CD8-positive, alpha-beta memory T cell (primary cell): ENCODE measurements at regions not wholly inside any gene's neighbourhood (a gene's known extent, or its start where the extent isn't known, plus 50 kb on each side); places are given as distances from the start of the nearest gene placed in this dataset.

Source experiments
- CTCF ChIA-PET: fragments of 350-600 bp; sonication (Branson Sonifier 250); formaldehyde crosslinking; loops from one replicate; lab custom pipeline; 2021; ENCODE audit warnings: antibody characterized with exemption; lab: Charles Lee
- POLR2A ChIA-PET: fragments of 350-600 bp; sonication (Branson Sonifier 250); formaldehyde crosslinking; loops from one replicate; lab custom pipeline; 2021; ENCODE audit warnings: antibody characterized with exemption; lab: Charles Lee
- DNase-seq, 5 donors: peaks; one replicate each; pipeline versions ENCODE4 v3.0.0 to v3.0.0-alpha.2; 2020 to 2022; ENCODE audit warnings: mixed read lengths in 1 of 5
- H3K27ac ChIP-seq: one replicate; pipeline ENCODE4 v1.7.0; 2013; ENCODE audit warnings: low read depth, mild to moderate bottlenecking, low read length, moderate library complexity
- H3K27me3 ChIP-seq: 2 replicates; pipeline ENCODE4 v1.7.0; 2013; ENCODE audit warnings: low read length, mild to moderate bottlenecking; ENCODE audit not compliant: insufficient read depth, poor library complexity, severe bottlenecking
- H3K36me3 ChIP-seq: 2 replicates; pipeline ENCODE4 v1.7.0; 2013; ENCODE audit warnings: mild to moderate bottlenecking, low read length, moderate library complexity; ENCODE audit not compliant: insufficient read depth
- H3K4me1 ChIP-seq: 2 replicates; pipeline ENCODE4 v1.7.0; 2013; ENCODE audit warnings: mild to moderate bottlenecking, low read length, moderate library complexity; ENCODE audit not compliant: insufficient read depth
- H3K4me3 ChIP-seq: 2 replicates; pipeline ENCODE4 v1.7.0; 2013; ENCODE audit warnings: mild to moderate bottlenecking, low read length
- H3K9me3 ChIP-seq: 2 replicates; pipeline ENCODE4 v1.7.0; 2013; ENCODE audit warnings: mild to moderate bottlenecking, low read length
- H3K27ac Mint-ChIP-seq, 8 donors: one replicate each; pipeline ENCODE4 v1.8.0; 2020 to 2021; ENCODE audit warnings: mixed read lengths in 8 of 8, mild to moderate bottlenecking in 6 of 8, inconsistent platforms in 3 of 8, moderate library complexity in 3 of 8
- H3K27me3 Mint-ChIP-seq, 2 donors: one replicate each; pipeline ENCODE4 v1.8.0; 2020 to 2021; ENCODE audit warnings: mixed read lengths in 2 of 2, mild to moderate bottlenecking in 1 of 2, moderate library complexity in 1 of 2
- H3K36me3 Mint-ChIP-seq, 3 donors: one replicate each; pipeline ENCODE4 v1.8.0; 2020 to 2021; ENCODE audit warnings: mixed read lengths in 3 of 3, inconsistent platforms in 1 of 3, mild to moderate bottlenecking in 1 of 3
- H3K4me1 Mint-ChIP-seq, 3 donors: one replicate each; pipeline ENCODE4 v1.8.0; 2020 to 2021; ENCODE audit warnings: mixed read lengths in 3 of 3, inconsistent platforms in 1 of 3, mild to moderate bottlenecking in 1 of 3
- H3K4me3 Mint-ChIP-seq, 7 donors: one replicate each; pipeline ENCODE4 v1.8.0; 2020 to 2021; ENCODE audit warnings: mixed read lengths in 7 of 7, mild to moderate bottlenecking in 6 of 7, moderate library complexity in 4 of 7, inconsistent platforms in 2 of 7
- H3K9me3 Mint-ChIP-seq, 5 donors: one replicate each; pipeline ENCODE4 v1.8.0; 2020 to 2022; ENCODE audit warnings: mixed read lengths in 5 of 5, mild to moderate bottlenecking in 3 of 5, moderate library complexity in 2 of 5, inconsistent platforms in 1 of 5

GRCh38 chr2:12665334-12665733 lies 51.4 kb upstream of the TRIB2 start:
- peaks cover 2 to 4% of the 10 kb centered on the region in 2 donors for H3K27me3 Mint-ChIP-seq
- H3K36me3 Mint-ChIP-seq: peaks cover 0 to 19% (median 3%) of the 10 kb centered on the region in 3 donors
- peaks cover 8 to 16% (median 12%) of the 10 kb centered on the region in 5 donors for H3K9me3 Mint-ChIP-seq
- no peak overlapping the region for H3K4me3 Mint-ChIP-seq
- Histone ChIP-seq H3K4me3 (no peak overlapping the region), H3K36me3 (no peaks in the 10 kb centered on the region), H3K27ac (no peak overlapping the region), H3K9me3 (peaks cover 7% of the 10 kb centered on the region), H3K4me1 (no peaks in the 10 kb centered on the region), H3K27me3 (no peaks in the 10 kb centered on the region)
- H3K4me1 Mint-ChIP-seq: no peaks in the 10 kb centered on the region
- DNase-seq: no peak
- POLR2A ChIA-PET: no interaction called here
- no peak overlapping the region for H3K27ac Mint-ChIP-seq
- CTCF ChIA-PET: no interaction called here

- CTCF ChIA-PET: no interaction called here
- peaks cover 7% of the 10 kb centered on the region for H3K9me3 ChIP-seq
Measured at GRCh38 chr2:12666445-12666844, 50.3 kb upstream of the TRIB2 start.

More at GRCh38 chr2:12666445-12666844, 50.3 kb upstream of the TRIB2 start:
- no peak overlapping the region for H3K4me3 Mint-ChIP-seq
- no peak for DNase-seq
- no peak overlapping the region for H3K27ac ChIP-seq
- H3K4me3 ChIP-seq: no peak overlapping the region
- H3K9me3 Mint-ChIP-seq: peaks cover 8 to 16% (median 12%) of the 10 kb centered on the region in 5 donors
- H3K27me3 Mint-ChIP-seq: peaks cover 2 to 4% of the 10 kb centered on the region in 2 donors
- no peaks in the 10 kb centered on the region for H3K4me1 Mint-ChIP-seq
- POLR2A ChIA-PET: no interaction called here
- H3K36me3 ChIP-seq: no peaks in the 10 kb centered on the region
- no peaks in the 10 kb centered on the region for H3K4me1 ChIP-seq
- H3K36me3 Mint-ChIP-seq: peaks cover 0 to 19% (median 3%) of the 10 kb centered on the region in 3 donors
- no peak overlapping the region for H3K27ac Mint-ChIP-seq
- no peaks in the 10 kb centered on the region for H3K27me3 ChIP-seq
